OCI-LY1 (cell line): ENCODE measurements at regions not wholly inside any gene's neighbourhood (a gene's known extent, or its start where the extent isn't known, plus 50 kb on each side); places are given as distances from the start of the nearest gene placed in this dataset.

ENCODE experiments used
- EZH2 ChIP-seq: fragments of 200-600 bp; sonication (generic), shearing (Covaris generic); IDR thresholded peaks from 2 replicates; pipeline ENCODE4 v1.8.0; 2017; ENCODE audit warnings: borderline replicate concordance, mixed run types, mild to moderate bottlenecking, antibody characterized with exemption, low read length, moderate library complexity, mixed read lengths
- TF ChIP-seq, protein P1 (sequence below): fragments of 200-600 bp; sonication (generic), shearing (Covaris generic); IDR thresholded peaks from 2 replicates; pipeline ENCODE4 v1.5.1; 2017; ENCODE audit warnings: mild to moderate bottlenecking, antibody characterized with exemption, low read length, moderate library complexity, mixed read lengths

DNA sequence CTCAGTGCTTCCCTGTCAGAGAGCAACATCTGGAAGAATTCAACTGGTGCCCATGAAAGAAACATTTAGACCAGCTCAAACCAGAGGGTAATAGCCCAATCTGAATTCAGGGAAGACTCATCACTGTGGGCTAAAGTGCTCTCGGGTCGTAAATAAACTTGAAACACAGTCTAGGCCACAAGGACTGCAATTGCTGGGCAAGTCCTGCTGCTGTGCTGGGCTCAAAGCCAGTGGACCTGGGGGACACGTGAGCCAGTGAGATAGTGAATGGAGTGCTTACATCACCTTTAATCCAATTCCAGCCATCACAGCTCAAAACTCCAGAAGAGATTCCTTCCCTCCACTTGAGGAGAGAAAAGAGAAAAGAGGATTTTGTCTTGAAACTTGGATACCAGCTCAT lies 78.1 kb upstream of the DAP start:
- TF ChIP-seq, protein P1, sequence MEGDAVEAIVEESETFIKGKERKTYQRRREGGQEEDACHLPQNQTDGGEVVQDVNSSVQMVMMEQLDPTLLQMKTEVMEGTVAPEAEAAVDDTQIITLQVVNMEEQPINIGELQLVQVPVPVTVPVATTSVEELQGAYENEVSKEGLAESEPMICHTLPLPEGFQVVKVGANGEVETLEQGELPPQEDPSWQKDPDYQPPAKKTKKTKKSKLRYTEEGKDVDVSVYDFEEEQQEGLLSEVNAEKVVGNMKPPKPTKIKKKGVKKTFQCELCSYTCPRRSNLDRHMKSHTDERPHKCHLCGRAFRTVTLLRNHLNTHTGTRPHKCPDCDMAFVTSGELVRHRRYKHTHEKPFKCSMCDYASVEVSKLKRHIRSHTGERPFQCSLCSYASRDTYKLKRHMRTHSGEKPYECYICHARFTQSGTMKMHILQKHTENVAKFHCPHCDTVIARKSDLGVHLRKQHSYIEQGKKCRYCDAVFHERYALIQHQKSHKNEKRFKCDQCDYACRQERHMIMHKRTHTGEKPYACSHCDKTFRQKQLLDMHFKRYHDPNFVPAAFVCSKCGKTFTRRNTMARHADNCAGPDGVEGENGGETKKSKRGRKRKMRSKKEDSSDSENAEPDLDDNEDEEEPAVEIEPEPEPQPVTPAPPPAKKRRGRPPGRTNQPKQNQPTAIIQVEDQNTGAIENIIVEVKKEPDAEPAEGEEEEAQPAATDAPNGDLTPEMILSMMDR, result no peak
- no peak for TF ChIP-seq EZH2
